ENCODE measurements at regions not wholly inside any gene's neighbourhood (a gene's known extent, or its start where the extent isn't known, plus 50 kb on each side); places are given as distances from the start of the nearest gene placed in this dataset.

DNA sequence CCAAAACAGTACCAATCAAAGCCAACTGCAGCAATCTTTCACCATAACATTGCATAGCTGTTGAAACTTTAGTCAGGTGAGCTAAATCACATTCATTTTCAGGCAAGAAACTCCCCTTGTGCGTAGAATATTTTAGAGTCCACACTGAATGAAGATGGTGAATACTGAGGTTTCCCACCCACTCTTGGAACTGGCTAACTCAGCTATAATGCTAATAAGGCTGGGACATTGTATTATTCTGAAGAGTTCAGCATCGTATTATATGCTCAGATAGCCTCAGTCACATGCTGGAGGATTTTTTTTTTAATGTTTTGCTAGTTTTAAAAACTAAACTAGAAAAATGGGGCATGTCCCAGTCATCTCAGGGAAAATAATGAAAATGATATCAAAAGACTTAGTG, 352.3 kb upstream of the FMN2 start:
- no peaks in the 10 kb centered on the region for H3K36me3 ChIP-seq (replicated peaks; ENCODE audit: insufficient read depth, low read depth)
- no peaks in the 10 kb centered on the region for H3K9me3 ChIP-seq (ENCODE audit: low read depth)
- H3K79me2 ChIP-seq: no peaks in the 10 kb centered on the region
- no peaks in the 10 kb centered on the region for H3K9me2 ChIP-seq (replicated peaks; ENCODE audit: insufficient read depth)
- TF ChIP-seq EZH2phosphoT487 (IDR thresholded peaks at IDR 0.05; ENCODE audit: low read depth, severe bottlenecking, unreplicated experiment): no peak
- TF ChIP-seq, protein P1, sequence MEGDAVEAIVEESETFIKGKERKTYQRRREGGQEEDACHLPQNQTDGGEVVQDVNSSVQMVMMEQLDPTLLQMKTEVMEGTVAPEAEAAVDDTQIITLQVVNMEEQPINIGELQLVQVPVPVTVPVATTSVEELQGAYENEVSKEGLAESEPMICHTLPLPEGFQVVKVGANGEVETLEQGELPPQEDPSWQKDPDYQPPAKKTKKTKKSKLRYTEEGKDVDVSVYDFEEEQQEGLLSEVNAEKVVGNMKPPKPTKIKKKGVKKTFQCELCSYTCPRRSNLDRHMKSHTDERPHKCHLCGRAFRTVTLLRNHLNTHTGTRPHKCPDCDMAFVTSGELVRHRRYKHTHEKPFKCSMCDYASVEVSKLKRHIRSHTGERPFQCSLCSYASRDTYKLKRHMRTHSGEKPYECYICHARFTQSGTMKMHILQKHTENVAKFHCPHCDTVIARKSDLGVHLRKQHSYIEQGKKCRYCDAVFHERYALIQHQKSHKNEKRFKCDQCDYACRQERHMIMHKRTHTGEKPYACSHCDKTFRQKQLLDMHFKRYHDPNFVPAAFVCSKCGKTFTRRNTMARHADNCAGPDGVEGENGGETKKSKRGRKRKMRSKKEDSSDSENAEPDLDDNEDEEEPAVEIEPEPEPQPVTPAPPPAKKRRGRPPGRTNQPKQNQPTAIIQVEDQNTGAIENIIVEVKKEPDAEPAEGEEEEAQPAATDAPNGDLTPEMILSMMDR (IDR thresholded peaks at IDR 0.05; ENCODE audit: poor library complexity): no peak
- no peak overlapping the region for H3K27ac ChIP-seq
- no peak overlapping the region for H2AFZ ChIP-seq
- no peaks in the 10 kb centered on the region for H3K4me1 ChIP-seq (ENCODE audit: insufficient read depth)
- no peaks in the 10 kb centered on the region for H3K27me3 ChIP-seq
- H3K4me2 ChIP-seq: no peak overlapping the region
- no peaks in the 10 kb centered on the region for H4K20me1 ChIP-seq (ENCODE audit: insufficient read depth, poor library complexity, severe bottlenecking)
- DNase-seq (ENCODE audit: low spot score): no peak
- no peak overlapping the region for H3K4me3 ChIP-seq
- 96% methylated on average over 2 of the region's 2 CpGs for WGBS (ENCODE audit: low lambda C conversion rate, missing lambda C conversion rate)

GRCh38 chr1:239739919-239740318, 351.8 kb upstream of the FMN2 start:
- H3K79me2 ChIP-seq: no peaks in the 10 kb centered on the region
- H4K20me1 ChIP-seq (ENCODE audit: insufficient read depth, poor library complexity, severe bottlenecking): no peaks in the 10 kb centered on the region
- H3K27me3 ChIP-seq: no peaks in the 10 kb centered on the region
- TF ChIP-seq EZH2 (IDR thresholded peaks at IDR 0.05; ENCODE audit: borderline replicate concordance): no peak
- TF ChIP-seq, protein P1 (IDR thresholded peaks at IDR 0.05; ENCODE audit: poor library complexity): no peak
- no peak overlapping the region for H3K4me2 ChIP-seq
- no peak overlapping the region for H2AFZ ChIP-seq
- no peak for DNase-seq (ENCODE audit: low spot score)
- no peak overlapping the region for H3K4me3 ChIP-seq
- no peaks in the 10 kb centered on the region for H3K9me3 ChIP-seq (ENCODE audit: low read depth)
- H3K27ac ChIP-seq: no peak overlapping the region
- WGBS (ENCODE audit: low lambda C conversion rate, missing lambda C conversion rate): 97% methylated on average over 2 of the region's 2 CpGs
- H3K4me1 ChIP-seq (ENCODE audit: insufficient read depth): no peaks in the 10 kb centered on the region
- H3K36me3 ChIP-seq (replicated peaks; ENCODE audit: insufficient read depth, low read depth): no peaks in the 10 kb centered on the region
- H3K9me2 ChIP-seq (replicated peaks; ENCODE audit: insufficient read depth): no peaks in the 10 kb centered on the region

GRCh38 chr1:239742416-239743109, 349.1 kb upstream of the FMN2 start:
- 88% methylated on average over 6 of the region's 6 CpGs for WGBS (ENCODE audit: low lambda C conversion rate, missing lambda C conversion rate)
- TF ChIP-seq, protein P1 (IDR thresholded peaks at IDR 0.05; ENCODE audit: poor library complexity): no peak
- TF ChIP-seq EZH2 (IDR thresholded peaks at IDR 0.05; ENCODE audit: borderline replicate concordance) (no peak), EZH2phosphoT487 (IDR thresholded peaks at IDR 0.05; ENCODE audit: low read depth, severe bottlenecking, unreplicated experiment) (no peak)
- no peak overlapping the region for H2AFZ ChIP-seq

More at GRCh38 chr1:239742416-239743109, 349.1 kb upstream of the FMN2 start:
- Histone ChIP-seq H3K9me2 (replicated peaks; ENCODE audit: insufficient read depth) (no peaks in the 10 kb centered on the region), H3K27me3 (no peaks in the 10 kb centered on the region), H3K4me2 (no peak overlapping the region), H3K4me3 (no peak overlapping the region), H3K4me1 (ENCODE audit: insufficient read depth) (no peaks in the 10 kb centered on the region), H4K20me1 (ENCODE audit: insufficient read depth, poor library complexity, severe bottlenecking) (no peaks in the 10 kb centered on the region), H3K36me3 (replicated peaks; ENCODE audit: insufficient read depth, low read depth) (no peaks in the 10 kb centered on the region), H3K79me2 (no peaks in the 10 kb centered on the region), H3K9me3 (ENCODE audit: low read depth) (no peaks in the 10 kb centered on the region), H3K27ac (no peak overlapping the region)
- no peak for DNase-seq (ENCODE audit: low spot score)

All from hepatocyte (in vitro differentiated cells).